ENCODE measurements at regions not wholly inside any gene's neighbourhood (a gene's known extent, or its start where the extent isn't known, plus 50 kb on each side); places are given as distances from the start of the nearest gene placed in this dataset.
A peak's percentile ranks its signal among the peaks of the same experiment; 100 is the strongest.

- no peak overlapping the region for H3K27ac Mint-ChIP-seq (ENCODE audit: unreplicated experiment)
- TF ChIP-seq, protein P1, sequence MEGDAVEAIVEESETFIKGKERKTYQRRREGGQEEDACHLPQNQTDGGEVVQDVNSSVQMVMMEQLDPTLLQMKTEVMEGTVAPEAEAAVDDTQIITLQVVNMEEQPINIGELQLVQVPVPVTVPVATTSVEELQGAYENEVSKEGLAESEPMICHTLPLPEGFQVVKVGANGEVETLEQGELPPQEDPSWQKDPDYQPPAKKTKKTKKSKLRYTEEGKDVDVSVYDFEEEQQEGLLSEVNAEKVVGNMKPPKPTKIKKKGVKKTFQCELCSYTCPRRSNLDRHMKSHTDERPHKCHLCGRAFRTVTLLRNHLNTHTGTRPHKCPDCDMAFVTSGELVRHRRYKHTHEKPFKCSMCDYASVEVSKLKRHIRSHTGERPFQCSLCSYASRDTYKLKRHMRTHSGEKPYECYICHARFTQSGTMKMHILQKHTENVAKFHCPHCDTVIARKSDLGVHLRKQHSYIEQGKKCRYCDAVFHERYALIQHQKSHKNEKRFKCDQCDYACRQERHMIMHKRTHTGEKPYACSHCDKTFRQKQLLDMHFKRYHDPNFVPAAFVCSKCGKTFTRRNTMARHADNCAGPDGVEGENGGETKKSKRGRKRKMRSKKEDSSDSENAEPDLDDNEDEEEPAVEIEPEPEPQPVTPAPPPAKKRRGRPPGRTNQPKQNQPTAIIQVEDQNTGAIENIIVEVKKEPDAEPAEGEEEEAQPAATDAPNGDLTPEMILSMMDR (conservative IDR thresholded peaks at IDR 0.05) = no peak
- H3K27me3 Mint-ChIP-seq (ENCODE audit: low read depth) = no peaks in the 10 kb centered on the region
- H3K9me3 Mint-ChIP-seq = no peaks in the 10 kb centered on the region
- H3K4me3 Mint-ChIP-seq = no peak overlapping the region
- peaks cover 10% of the 10 kb centered on the region for H3K4me1 Mint-ChIP-seq
- DNase-seq (ENCODE audit: low read depth, low spot score) = no peak
- H3K36me3 Mint-ChIP-seq (ENCODE audit: low read depth) = peaks cover under 1% of the 10 kb centered on the region
Observed at GRCh38 chr18:77632758-77633157, 383.1 kb downstream of the GALR1 start.

DNA sequence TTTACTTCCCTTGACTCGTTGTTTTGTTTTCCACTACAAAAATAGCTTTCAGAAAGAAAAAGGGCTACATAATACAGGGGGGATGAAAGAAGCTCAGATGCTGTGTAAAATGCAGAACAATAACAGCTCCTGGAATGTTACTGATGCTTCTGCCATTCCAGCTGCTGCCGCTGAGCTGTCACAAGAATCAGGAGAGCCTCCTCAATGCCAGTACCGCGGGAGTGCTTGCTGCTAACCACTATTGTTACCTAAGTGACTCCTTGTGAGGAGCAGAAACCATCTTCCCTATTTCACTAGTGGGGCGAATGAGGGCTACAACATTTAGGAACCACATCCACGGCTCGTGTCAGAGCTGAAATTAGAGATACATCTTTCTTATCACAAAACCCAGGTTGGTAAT is 384.8 kb downstream of the GALR1 start:
- Mint-ChIP-seq H3K4me1 (peaks cover 10% of the 10 kb centered on the region), H3K27me3 (ENCODE audit: low read depth) (peaks cover 14% of the 10 kb centered on the region), H3K4me3 (no peak overlapping the region), H3K9me3 (peaks cover 6% of the 10 kb centered on the region), H3K27ac (ENCODE audit: unreplicated experiment) (no peak overlapping the region), H3K36me3 (ENCODE audit: low read depth) (peaks cover 6% of the 10 kb centered on the region)
- TF ChIP-seq, protein P1 (conservative IDR thresholded peaks at IDR 0.05) = no peak
- DNase-seq (ENCODE audit: low read depth, low spot score) = no peak

GRCh38 chr18:77635451-77635850 is 385.8 kb downstream of the GALR1 start:
- Mint-ChIP-seq H3K9me3 (peaks cover 6% of the 10 kb centered on the region), H3K4me3 (no peak overlapping the region), H3K36me3 (ENCODE audit: low read depth) (peaks cover 9% of the 10 kb centered on the region), H3K4me1 (peaks cover 10% of the 10 kb centered on the region), H3K27me3 (ENCODE audit: low read depth) (peaks cover 21% of the 10 kb centered on the region), H3K27ac (ENCODE audit: unreplicated experiment) (peak overlapping the region; percentile 47)
- DNase-seq (ENCODE audit: low read depth, low spot score) = no peak
- TF ChIP-seq, protein P1 (conservative IDR thresholded peaks at IDR 0.05) = no peak

- H3K4me1 Mint-ChIP-seq = peaks cover 10% of the 10 kb centered on the region
- H3K4me3 Mint-ChIP-seq = no peak overlapping the region
- H3K27me3 Mint-ChIP-seq (ENCODE audit: low read depth) = peaks cover 22% of the 10 kb centered on the region
- TF ChIP-seq, protein P1 (conservative IDR thresholded peaks at IDR 0.05) = no peak
- peaks cover 6% of the 10 kb centered on the region for H3K9me3 Mint-ChIP-seq
- no peak for DNase-seq (ENCODE audit: low read depth, low spot score)
- peaks cover 9% of the 10 kb centered on the region for H3K36me3 Mint-ChIP-seq (ENCODE audit: low read depth)
- H3K27ac Mint-ChIP-seq (ENCODE audit: unreplicated experiment) = no peak overlapping the region
Observed at GRCh38 chr18:77635858-77636257, 386.2 kb downstream of the GALR1 start.

GRCh38 chr18:77645170-77645872 is 395.7 kb downstream of the GALR1 start:
- TF ChIP-seq, protein P1 (conservative IDR thresholded peaks at IDR 0.05) = no peak
- no peak for DNase-seq (ENCODE audit: low read depth, low spot score)
- H3K4me1 Mint-ChIP-seq = no peaks in the 10 kb centered on the region
- H3K9me3 Mint-ChIP-seq = no peaks in the 10 kb centered on the region
- H3K27me3 Mint-ChIP-seq (ENCODE audit: low read depth) = peaks cover 34% of the 10 kb centered on the region
- no peak overlapping the region for H3K4me3 Mint-ChIP-seq
- H3K36me3 Mint-ChIP-seq (ENCODE audit: low read depth) = no peaks in the 10 kb centered on the region
- no peak overlapping the region for H3K27ac Mint-ChIP-seq (ENCODE audit: unreplicated experiment)

All from neural crest cell (in vitro differentiated cells).